Fibroblast of upper back skin (primary cell): ENCODE measurements at regions not wholly inside any gene's neighbourhood (a gene's known extent, or its start where the extent isn't known, plus 50 kb on each side); places are given as distances from the start of the nearest gene placed in this dataset.

Source experiments
- DNase-seq: peaks from one replicate; pipeline ENCODE4 v3.0.0-alpha.2; 2013

- DNase-seq: no peak
Measured at GRCh38 chr15:26477044-26477443, 295.8 kb downstream of the GABRB3 start.

GRCh38 chr15:26475554-26475953, 297.3 kb downstream of the GABRB3 start:
- DNase-seq: no peak

GRCh38 chr15:26472661-26473060, 300.2 kb downstream of the GABRB3 start:
- no peak for DNase-seq

- no peak for DNase-seq
Measured at GRCh38 chr15:26461847-26462608, 310.8 kb downstream of the GABRB3 start.

- no peak for DNase-seq
Measured at GRCh38 chr15:26460165-26460564, 312.7 kb downstream of the GABRB3 start.

- DNase-seq: no peak
Measured at GRCh38 chr15:26455828-26456227, 317.0 kb downstream of the GABRB3 start.

GRCh38 chr15:26453914-26454313, 319.0 kb downstream of the GABRB3 start:
- no peak for DNase-seq

GRCh38 chr15:26451995-26452394, 320.9 kb downstream of the GABRB3 start:
- DNase-seq: no peak

- peak; percentile 62 for DNase-seq
Measured at GRCh38 chr15:26449291-26449690, 323.6 kb downstream of the GABRB3 start.

- DNase-seq: no peak
Measured at GRCh38 chr15:26443321-26443720, 329.5 kb downstream of the GABRB3 start.

GRCh38 chr15:26442680-26443079, 330.2 kb downstream of the GABRB3 start:
- no peak for DNase-seq

GRCh38 chr15:26439681-26440080, 333.2 kb downstream of the GABRB3 start:
- DNase-seq: no peak

- no peak for DNase-seq
Measured at GRCh38 chr15:26438718-26439117, 334.1 kb downstream of the GABRB3 start.

GRCh38 chr15:26438316-26438715, 334.6 kb downstream of the GABRB3 start:
- no peak for DNase-seq

GRCh38 chr15:26433818-26434217, 339.0 kb downstream of the GABRB3 start:
- no peak for DNase-seq

GRCh38 chr15:26433060-26433459, 339.8 kb downstream of the GABRB3 start:
- no peak for DNase-seq

- DNase-seq: no peak
Measured at GRCh38 chr15:26421065-26421464, 351.8 kb downstream of the GABRB3 start.

GRCh38 chr15:26395624-26396023, 377.2 kb downstream of the GABRB3 start:
- no peak for DNase-seq

- no peak for DNase-seq
Measured at GRCh38 chr15:26394801-26395200, 378.1 kb downstream of the GABRB3 start.

- no peak for DNase-seq
Measured at GRCh38 chr15:26392956-26393355, 379.9 kb downstream of the GABRB3 start.

GRCh38 chr15:26391567-26392194, 381.2 kb downstream of the GABRB3 start:
- no peak for DNase-seq

GRCh38 chr15:26382444-26383072, 390.3 kb downstream of the GABRB3 start:
- DNase-seq: no peak

- no peak for DNase-seq
Measured at GRCh38 chr15:26378304-26378703, 394.6 kb downstream of the GABRB3 start.

- DNase-seq: no peak
Measured at GRCh38 chr15:26376243-26376642, 396.6 kb downstream of the GABRB3 start.
